ENCODE measurements at regions not wholly inside any gene's neighbourhood (a gene's known extent, or its start where the extent isn't known, plus 50 kb on each side); places are given as distances from the start of the nearest gene placed in this dataset.

DNA sequence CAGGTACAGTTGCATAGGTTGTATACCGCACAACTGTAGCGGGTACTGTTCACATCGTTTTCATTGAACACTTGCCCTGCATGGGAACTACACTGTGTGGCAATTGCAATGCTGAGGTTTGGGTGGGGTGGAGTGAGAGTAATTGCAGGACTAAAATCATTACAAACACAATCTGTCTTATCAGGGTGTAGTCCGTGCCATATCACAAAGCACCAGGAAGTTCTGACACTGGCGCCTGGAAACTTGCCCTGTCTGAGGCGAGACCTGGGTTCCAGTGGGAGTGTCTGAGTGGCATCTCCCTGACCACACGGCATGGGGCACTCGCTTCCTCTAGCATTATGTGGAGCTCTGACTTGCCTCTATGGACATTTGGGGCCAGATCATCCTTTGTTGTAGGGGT lies 153.4 kb downstream of the RGS9 start:
- no peaks in the 10 kb centered on the region for H3K9me3 ChIP-seq
- H3K4me1 ChIP-seq, result no peaks in the 10 kb centered on the region
- ATAC-seq (peak in 1 of 4 donors; percentile 35), DNase-seq (no peak)
- H3K4me3 ChIP-seq, result no peak overlapping the region
- TF ChIP-seq POLR2A (IDR thresholded peaks at IDR 0.05) (no peak), CTCF (IDR thresholded peaks at IDR 0.05) (no peak)
- H3K27ac ChIP-seq, result no peak overlapping the region
- intact Hi-C loops (cut with DNase I), result no loop called here
- 93% methylated on average over 3 of the region's 8 CpGs for WGBS (ENCODE audit: insufficient coverage, low coverage, low lambda C conversion rate, missing lambda C conversion rate)
- no peaks in the 10 kb centered on the region for H3K27me3 ChIP-seq
- H3K36me3 ChIP-seq, result no peaks in the 10 kb centered on the region

DNA sequence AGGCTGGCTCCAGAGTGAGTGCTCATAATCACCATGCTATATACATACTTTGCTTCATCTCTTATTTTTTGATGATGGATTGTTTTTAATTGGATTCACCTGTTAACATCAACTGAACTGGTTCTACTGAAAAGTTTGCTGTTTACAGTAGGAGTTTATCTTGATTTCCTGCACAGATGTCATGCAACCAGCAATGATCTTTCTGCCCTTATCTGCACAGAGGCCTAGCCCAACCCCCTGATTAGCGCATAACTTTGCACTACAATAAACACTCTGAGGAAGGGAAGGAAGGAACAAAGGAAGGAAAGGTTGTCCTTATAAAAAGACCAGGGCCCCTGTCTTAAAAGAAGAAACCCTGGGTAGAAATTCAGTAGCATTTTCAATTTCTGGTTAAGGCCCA lies 152.9 kb downstream of the RGS9 start:
- Histone ChIP-seq H3K9me3 (no peaks in the 10 kb centered on the region), H3K4me3 (no peak overlapping the region), H3K27ac (no peak overlapping the region), H3K4me1 (no peaks in the 10 kb centered on the region), H3K27me3 (no peaks in the 10 kb centered on the region), H3K36me3 (no peaks in the 10 kb centered on the region)
- no peak for DNase-seq
- TF ChIP-seq CTCF (IDR thresholded peaks at IDR 0.05), result no peak
- TF ChIP-seq POLR2A (IDR thresholded peaks at IDR 0.05), result no peak
- intact Hi-C loops (cut with DNase I), result no loop called here
- 100% methylated on average over 1 of the region's 1 CpG for whole genome bisulfite sequencing (ENCODE audit: insufficient coverage, low coverage, low lambda C conversion rate, missing lambda C conversion rate)
- no peak for ATAC-seq

GRCh38 chr17:65287040-65287439 lies 149.9 kb downstream of the RGS9 start:
- DNase-seq (no peak), ATAC-seq (no peak)
- Histone ChIP-seq H3K4me1 (no peaks in the 10 kb centered on the region), H3K4me3 (no peak overlapping the region), H3K27ac (no peak overlapping the region), H3K9me3 (no peaks in the 10 kb centered on the region), H3K36me3 (no peaks in the 10 kb centered on the region), H3K27me3 (no peaks in the 10 kb centered on the region)
- intact Hi-C loops (cut with DNase I), result no loop called here
- TF ChIP-seq CTCF (IDR thresholded peaks at IDR 0.05), result no peak
- 40% methylated on average over 1 of the region's 4 CpGs for WGBS (ENCODE audit: insufficient coverage, low coverage, low lambda C conversion rate, missing lambda C conversion rate)

GRCh38 chr17:65283704-65284103 lies 146.5 kb downstream of the RGS9 start:
- WGBS (ENCODE audit: insufficient coverage, low coverage, low lambda C conversion rate, missing lambda C conversion rate), result 68% methylated on average over 7 of the region's 7 CpGs
- intact Hi-C loops (cut with DNase I), result no loop called here
- ATAC-seq (no peak), DNase-seq (no peak)
- Histone ChIP-seq H3K36me3 (no peaks in the 10 kb centered on the region), H3K4me3 (no peak overlapping the region), H3K4me1 (no peaks in the 10 kb centered on the region), H3K27me3 (no peaks in the 10 kb centered on the region), H3K27ac (no peak overlapping the region), H3K9me3 (no peaks in the 10 kb centered on the region)
- TF ChIP-seq CTCF (IDR thresholded peaks at IDR 0.05), result no peak
- no peak for TF ChIP-seq POLR2A (IDR thresholded peaks at IDR 0.05)

- intact Hi-C loops (cut with DNase I), result no loop called here
- 83% methylated on average over 2 of the region's 2 CpGs for WGBS (ENCODE audit: insufficient coverage, low coverage, low lambda C conversion rate, missing lambda C conversion rate)
- Histone ChIP-seq H3K36me3 (no peaks in the 10 kb centered on the region), H3K27ac (no peak overlapping the region), H3K4me1 (no peaks in the 10 kb centered on the region), H3K4me3 (no peak overlapping the region), H3K9me3 (no peaks in the 10 kb centered on the region), H3K27me3 (no peaks in the 10 kb centered on the region)
- ATAC-seq (no peak), DNase-seq (no peak)
- TF ChIP-seq POLR2A (IDR thresholded peaks at IDR 0.05) (no peak), CTCF (IDR thresholded peaks at IDR 0.05) (no peak)
Measured at GRCh38 chr17:65279456-65279855, 142.3 kb downstream of the RGS9 start.

Measured in right lobe of liver (tissue), 6 donors.